ENCODE measurements at regions not wholly inside any gene's neighbourhood (a gene's known extent, or its start where the extent isn't known, plus 50 kb on each side); places are given as distances from the start of the nearest gene placed in this dataset.
"Not testable (repeated sequence)": the region's sequence is repeated elsewhere in the genome, so short reads cannot be mapped to it uniquely, and the experiment has no call there.

DNA sequence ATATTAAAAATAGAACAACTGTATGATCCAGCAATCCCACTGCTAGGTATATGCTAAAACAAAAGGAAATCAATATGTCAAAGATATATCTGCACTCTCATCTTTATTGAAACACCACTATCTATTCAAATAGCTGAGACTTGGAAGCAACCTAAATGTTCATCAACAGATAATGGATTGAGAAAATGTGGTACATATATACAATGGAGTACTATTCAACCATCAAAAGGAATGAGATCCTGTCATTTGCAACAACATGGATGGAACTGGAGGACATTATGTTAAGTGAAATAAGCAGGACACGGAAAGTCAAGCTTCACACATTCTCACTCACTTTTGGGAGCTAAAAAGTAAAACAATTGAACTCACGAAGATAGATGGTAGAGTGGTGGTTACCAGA lies 610.1 kb upstream of the SEMA3D start:
- H3K4me3 ChIP-seq = no peak overlapping the region
- no peaks in the 10 kb centered on the region for H3K36me3 ChIP-seq
- intact Hi-C loops (cut with DNase I) = no loop called here
- H3K4me1 ChIP-seq = no peaks in the 10 kb centered on the region
- 76 to 80% methylated on average over 2 of the region's 2 CpGs for WGBS, 2 donors
- H3K27ac ChIP-seq = no peak overlapping the region
- H3K9me3 ChIP-seq = no peaks in the 10 kb centered on the region
- no peak for DNase-seq
- TF ChIP-seq POLR2A (IDR thresholded peaks at IDR 0.05) = no peak
- TF ChIP-seq, protein P1, sequence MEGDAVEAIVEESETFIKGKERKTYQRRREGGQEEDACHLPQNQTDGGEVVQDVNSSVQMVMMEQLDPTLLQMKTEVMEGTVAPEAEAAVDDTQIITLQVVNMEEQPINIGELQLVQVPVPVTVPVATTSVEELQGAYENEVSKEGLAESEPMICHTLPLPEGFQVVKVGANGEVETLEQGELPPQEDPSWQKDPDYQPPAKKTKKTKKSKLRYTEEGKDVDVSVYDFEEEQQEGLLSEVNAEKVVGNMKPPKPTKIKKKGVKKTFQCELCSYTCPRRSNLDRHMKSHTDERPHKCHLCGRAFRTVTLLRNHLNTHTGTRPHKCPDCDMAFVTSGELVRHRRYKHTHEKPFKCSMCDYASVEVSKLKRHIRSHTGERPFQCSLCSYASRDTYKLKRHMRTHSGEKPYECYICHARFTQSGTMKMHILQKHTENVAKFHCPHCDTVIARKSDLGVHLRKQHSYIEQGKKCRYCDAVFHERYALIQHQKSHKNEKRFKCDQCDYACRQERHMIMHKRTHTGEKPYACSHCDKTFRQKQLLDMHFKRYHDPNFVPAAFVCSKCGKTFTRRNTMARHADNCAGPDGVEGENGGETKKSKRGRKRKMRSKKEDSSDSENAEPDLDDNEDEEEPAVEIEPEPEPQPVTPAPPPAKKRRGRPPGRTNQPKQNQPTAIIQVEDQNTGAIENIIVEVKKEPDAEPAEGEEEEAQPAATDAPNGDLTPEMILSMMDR (IDR thresholded peaks at IDR 0.05) = no peak
- no peaks in the 10 kb centered on the region for H3K27me3 ChIP-seq

DNA sequence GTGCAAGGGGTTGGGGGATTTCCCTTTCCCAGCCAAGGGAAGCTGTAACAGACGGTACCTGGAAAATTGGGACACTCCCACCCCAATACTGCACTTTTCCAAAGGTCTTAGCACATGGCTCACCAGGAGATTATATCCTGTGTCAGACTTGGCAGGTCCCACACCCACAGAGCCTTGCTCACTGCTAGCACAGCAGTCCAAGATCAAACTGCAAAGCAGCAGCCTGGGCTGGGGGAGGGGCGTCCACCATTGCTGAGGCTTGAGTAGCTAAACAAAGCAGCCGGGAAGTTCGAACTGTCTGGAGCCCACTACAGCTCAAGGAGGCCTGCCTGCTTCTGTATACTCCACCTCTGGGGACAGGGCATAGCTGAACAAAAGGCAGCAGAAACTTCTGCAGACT lies 604.2 kb upstream of the SEMA3D start:
- H3K36me3 ChIP-seq; H3K4me1 ChIP-seq; DNase-seq; intact Hi-C loops (cut with DNase I); H3K4me3 ChIP-seq; H3K27me3 ChIP-seq; H3K9me3 ChIP-seq; H3K27ac ChIP-seq: not testable (repeated sequence)
- WGBS, 2 donors = 60 to 67% methylated on average over 1 of the region's 4 CpGs

DNA sequence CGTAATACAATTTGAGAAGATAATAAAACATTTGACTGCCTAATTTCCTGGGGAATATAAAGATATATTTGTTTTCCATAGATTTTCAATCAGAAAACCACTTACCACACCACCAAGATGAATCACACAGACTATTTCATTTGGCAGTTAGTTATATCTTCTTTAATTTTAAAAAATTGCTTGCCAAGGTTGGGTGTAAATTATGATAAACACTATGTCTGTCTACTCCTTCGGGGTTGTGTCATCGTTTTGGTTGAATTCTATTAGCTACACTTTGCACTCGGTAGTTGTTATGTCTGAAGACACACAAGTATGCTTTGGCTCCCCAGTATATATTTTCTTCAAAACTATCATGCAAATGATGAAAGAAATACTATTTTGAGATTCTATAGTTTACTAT lies 594.8 kb upstream of the SEMA3D start:
- H3K9me3 ChIP-seq = no peaks in the 10 kb centered on the region
- intact Hi-C loops (cut with DNase I) = no loop called here

DNA sequence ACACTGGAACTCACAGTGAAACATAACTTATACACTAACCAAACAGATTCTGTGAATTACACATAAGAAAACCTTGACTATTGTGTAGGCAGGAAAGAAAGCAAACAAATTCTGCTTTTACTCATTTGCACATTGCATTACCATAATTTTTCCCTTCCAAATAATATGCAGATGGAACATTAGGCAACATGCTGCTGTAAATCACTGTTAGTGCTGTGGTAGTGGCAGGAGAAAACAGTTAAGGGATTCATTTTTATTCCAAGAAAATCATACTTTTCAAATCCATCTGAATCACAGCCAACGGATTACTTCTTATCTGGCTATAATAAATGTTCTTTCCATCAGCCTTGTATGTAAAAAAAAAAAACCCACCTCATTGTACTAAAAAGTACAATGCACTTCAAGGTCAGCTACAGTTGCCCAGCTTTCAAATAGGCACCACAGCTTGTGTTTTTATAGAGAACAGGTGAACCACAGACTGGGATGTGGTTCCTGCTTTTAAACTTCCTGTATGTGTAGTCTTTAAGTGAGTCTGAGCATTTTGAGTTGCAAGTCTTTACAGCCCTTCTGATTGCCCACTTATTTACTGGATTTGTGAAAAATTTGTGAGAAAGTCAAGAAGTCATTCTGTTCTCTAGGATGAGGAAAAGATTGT lies 590.0 kb upstream of the SEMA3D start:
- no peaks in the 10 kb centered on the region for H3K9me3 ChIP-seq
- no peak overlapping the region for H3K27ac ChIP-seq
- DNase-seq = no peak
- H3K4me3 ChIP-seq = no peak overlapping the region
- H3K27me3 ChIP-seq = no peaks in the 10 kb centered on the region
- 25 to 26% methylated on average over 1 of the region's 1 CpG for WGBS, 2 donors
- no peaks in the 10 kb centered on the region for H3K4me1 ChIP-seq
- intact Hi-C loops (cut with DNase I) = no loop called here
- TF ChIP-seq POLR2A (IDR thresholded peaks at IDR 0.05) = no peak
- TF ChIP-seq, protein P1 (IDR thresholded peaks at IDR 0.05) = no peak
- H3K36me3 ChIP-seq = no peaks in the 10 kb centered on the region

More for the DNA sequence above, 594.8 kb upstream of the SEMA3D start:
- no peak for DNase-seq
- no peaks in the 10 kb centered on the region for H3K4me1 ChIP-seq
- H3K27me3 ChIP-seq = no peaks in the 10 kb centered on the region
- H3K36me3 ChIP-seq = no peaks in the 10 kb centered on the region
- 71 to 72% methylated on average over 4 of the region's 4 CpGs for WGBS, 2 donors
- H3K27ac ChIP-seq = no peak overlapping the region
- TF ChIP-seq, protein P1 (IDR thresholded peaks at IDR 0.05) = no peak
- no peak for TF ChIP-seq POLR2A (IDR thresholded peaks at IDR 0.05)
- no peak overlapping the region for H3K4me3 ChIP-seq

DNA sequence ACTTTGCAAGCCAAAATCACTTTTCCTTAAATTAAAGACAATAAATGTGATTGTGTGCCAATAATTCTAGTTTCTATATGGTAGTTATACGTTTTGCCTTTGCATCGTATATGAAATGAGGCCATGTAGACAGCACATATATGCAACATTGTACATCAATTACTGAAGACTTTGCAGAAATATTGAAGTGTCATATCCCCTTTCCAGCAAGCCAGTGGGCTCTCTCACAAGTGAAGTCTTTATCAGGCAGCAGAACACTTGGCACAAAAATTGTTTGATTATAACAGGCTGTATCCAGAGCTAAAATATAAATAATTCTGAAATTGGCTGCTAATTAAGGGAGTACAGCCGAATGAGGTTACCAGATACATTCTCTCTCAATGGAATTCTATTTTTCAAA lies 588.6 kb upstream of the SEMA3D start:
- no peaks in the 10 kb centered on the region for H3K27me3 ChIP-seq
- no peak for DNase-seq
- TF ChIP-seq POLR2A (IDR thresholded peaks at IDR 0.05) = no peak
- TF ChIP-seq, protein P1 (IDR thresholded peaks at IDR 0.05) = no peak
- no peaks in the 10 kb centered on the region for H3K4me1 ChIP-seq
- H3K4me3 ChIP-seq = no peak overlapping the region
- H3K27ac ChIP-seq = no peak overlapping the region
- no peaks in the 10 kb centered on the region for H3K9me3 ChIP-seq
- intact Hi-C loops (cut with DNase I) = no loop called here
- WGBS, 2 donors = 63 to 73% methylated on average over 3 of the region's 3 CpGs
- no peaks in the 10 kb centered on the region for H3K36me3 ChIP-seq

DNA sequence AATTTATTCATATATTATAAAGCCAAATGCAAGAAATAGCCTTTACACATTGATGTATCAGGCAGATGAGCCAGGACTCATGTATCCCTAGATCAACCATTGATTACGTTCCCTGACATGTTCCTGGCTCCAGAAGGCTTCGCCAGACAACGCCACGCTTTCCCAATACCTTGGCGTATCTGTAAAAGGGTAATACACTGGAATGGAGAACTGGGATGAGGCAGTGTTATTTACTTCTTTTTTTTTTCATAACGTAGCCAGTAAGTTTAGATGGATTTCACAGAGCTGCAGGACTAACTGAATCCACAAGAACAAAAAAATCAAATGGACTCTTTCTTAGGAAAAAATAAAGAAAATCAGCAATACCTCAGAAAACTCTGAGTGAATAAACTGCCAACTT lies 588.1 kb upstream of the SEMA3D start:
- Histone ChIP-seq H3K27ac (no peak overlapping the region), H3K4me1 (no peaks in the 10 kb centered on the region), H3K4me3 (no peak overlapping the region), H3K36me3 (no peaks in the 10 kb centered on the region), H3K9me3 (no peaks in the 10 kb centered on the region), H3K27me3 (no peaks in the 10 kb centered on the region)
- no peak for DNase-seq
- 61 to 63% methylated on average over 6 of the region's 6 CpGs for WGBS, 2 donors
- intact Hi-C loops (cut with DNase I) = no loop called here
- TF ChIP-seq, protein P1 (IDR thresholded peaks at IDR 0.05) = no peak
- no peak for TF ChIP-seq POLR2A (IDR thresholded peaks at IDR 0.05)

Measured in esophagus squamous epithelium (tissue), 5 donors.